Epithelial cell of esophagus (primary cell): ENCODE measurements at regions not wholly inside any gene's neighbourhood (a gene's known extent, or its start where the extent isn't known, plus 50 kb on each side); places are given as distances from the start of the nearest gene placed in this dataset.

ENCODE experiments used
- DNase-seq: peaks from one replicate; pipeline ENCODE4 v3.0.0; 2010; ENCODE audit warnings: low read depth
- H3K4me3 ChIP-seq: 2 replicates; pipeline ENCODE4 v1.5.1; 2011; ENCODE audit warnings: mild to moderate bottlenecking, low read length, control low read depth
- TF ChIP-seq, protein P1 (sequence below): IDR thresholded peaks from 2 replicates; pipeline ENCODE4 v1.5.1; 2011; ENCODE audit warnings: low read depth, mild to moderate bottlenecking, low read length, control low read depth, inconsistent platforms; ENCODE audit not compliant: insufficient read depth; ENCODE audit errors: missing control alignments

DNA sequence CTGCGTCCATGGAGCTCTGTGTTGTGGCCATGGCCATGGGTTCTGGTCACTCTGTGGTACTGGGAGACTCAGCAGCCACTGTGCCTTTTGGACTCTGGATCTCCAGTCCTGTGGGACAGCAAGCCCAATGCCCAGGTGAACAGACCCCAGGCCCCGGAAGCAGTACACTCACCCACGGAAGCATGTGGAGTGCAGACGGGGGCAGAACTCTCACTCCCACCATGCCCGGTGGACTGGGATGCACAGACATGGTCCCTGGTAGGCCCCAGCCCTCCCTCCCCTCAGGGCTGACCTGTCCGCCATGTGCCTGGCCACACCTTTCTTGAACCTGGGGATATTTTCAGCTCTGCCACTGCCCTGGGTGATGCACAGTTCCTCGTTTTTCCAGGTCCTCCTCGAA is 163.3 kb downstream of the URI1 start:
- no peak overlapping the region for H3K4me3 ChIP-seq
- no peak for DNase-seq
- TF ChIP-seq, protein P1, sequence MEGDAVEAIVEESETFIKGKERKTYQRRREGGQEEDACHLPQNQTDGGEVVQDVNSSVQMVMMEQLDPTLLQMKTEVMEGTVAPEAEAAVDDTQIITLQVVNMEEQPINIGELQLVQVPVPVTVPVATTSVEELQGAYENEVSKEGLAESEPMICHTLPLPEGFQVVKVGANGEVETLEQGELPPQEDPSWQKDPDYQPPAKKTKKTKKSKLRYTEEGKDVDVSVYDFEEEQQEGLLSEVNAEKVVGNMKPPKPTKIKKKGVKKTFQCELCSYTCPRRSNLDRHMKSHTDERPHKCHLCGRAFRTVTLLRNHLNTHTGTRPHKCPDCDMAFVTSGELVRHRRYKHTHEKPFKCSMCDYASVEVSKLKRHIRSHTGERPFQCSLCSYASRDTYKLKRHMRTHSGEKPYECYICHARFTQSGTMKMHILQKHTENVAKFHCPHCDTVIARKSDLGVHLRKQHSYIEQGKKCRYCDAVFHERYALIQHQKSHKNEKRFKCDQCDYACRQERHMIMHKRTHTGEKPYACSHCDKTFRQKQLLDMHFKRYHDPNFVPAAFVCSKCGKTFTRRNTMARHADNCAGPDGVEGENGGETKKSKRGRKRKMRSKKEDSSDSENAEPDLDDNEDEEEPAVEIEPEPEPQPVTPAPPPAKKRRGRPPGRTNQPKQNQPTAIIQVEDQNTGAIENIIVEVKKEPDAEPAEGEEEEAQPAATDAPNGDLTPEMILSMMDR, result no peak

DNA sequence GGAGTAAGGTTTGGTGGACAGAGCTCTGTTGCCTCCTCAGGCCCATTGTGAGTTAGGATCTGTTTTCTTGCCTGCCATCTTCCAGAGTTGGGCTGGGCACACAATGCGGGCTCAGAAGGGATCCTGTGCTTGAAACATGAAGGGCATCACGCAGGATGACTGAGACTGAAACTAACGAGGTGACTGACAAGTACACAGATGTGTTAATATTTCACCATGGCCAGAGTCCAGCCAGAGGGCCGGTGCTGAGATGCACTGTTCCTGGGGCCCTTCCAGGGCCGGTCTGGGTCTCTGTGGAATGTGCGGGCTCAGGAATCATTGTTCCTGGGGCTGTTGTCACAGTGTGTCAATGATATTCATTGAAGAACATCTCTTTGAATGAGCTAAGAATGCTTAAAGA is 163.7 kb downstream of the URI1 start:
- TF ChIP-seq, protein P1, result no peak
- no peak for DNase-seq
- no peak overlapping the region for H3K4me3 ChIP-seq

DNA sequence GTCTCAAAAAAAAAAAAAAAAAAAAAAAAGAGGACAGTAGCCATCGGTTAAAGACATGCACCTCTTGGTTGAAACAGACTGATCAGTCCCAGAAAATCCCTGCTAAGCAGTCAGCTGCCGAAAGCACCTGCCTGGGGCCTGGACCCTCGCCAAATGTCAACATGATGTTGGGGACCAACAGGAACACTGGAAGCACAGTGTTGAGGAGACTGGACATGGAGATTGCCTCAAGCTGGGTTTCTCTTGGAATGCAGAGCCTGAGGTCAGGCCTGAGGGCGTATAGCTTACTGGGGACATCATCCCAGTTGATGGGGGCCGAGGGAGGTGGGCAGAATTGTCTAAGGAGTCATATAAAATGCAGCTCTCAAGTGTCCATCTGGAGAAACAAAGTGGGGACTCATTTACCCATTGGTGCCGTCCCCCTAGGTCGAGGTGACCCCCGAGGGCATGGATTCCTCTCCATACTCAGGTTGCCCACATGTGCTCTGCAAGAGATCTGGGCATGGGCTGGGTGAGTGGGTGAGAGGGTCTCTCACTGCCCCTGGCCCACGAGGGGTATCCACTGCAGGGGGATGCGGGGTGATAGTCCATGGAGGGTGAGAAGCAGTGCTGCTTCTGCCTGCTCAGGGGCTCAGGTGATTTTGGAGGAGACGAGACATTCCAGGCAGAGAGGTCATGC is 164.5 kb downstream of the URI1 start:
- TF ChIP-seq, protein P1, result no peak
- no peak overlapping the region for H3K4me3 ChIP-seq
- DNase-seq, result no peak

DNA sequence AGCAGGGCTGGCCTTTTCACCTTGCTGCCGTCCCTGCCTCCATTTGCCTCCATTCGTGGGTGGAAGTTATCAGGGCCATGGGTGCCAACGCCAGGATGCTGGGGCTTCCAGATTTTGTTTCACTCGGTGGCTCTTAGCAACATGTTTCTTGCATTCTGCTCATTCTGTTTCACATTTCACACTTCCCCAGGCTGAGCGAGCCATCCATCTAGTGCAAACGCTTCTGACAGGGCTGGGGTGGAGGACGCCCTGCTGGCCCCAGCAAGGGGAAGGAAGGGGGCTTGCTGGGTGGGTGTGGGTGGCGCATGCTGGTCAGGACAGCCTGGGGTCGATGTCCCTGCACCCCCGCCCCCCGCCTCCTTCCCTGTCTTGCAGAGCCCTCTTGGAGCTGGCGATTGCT is 165.2 kb downstream of the URI1 start:
- H3K4me3 ChIP-seq, result no peak overlapping the region
- TF ChIP-seq, protein P1, result no peak
- DNase-seq, result no peak

DNA sequence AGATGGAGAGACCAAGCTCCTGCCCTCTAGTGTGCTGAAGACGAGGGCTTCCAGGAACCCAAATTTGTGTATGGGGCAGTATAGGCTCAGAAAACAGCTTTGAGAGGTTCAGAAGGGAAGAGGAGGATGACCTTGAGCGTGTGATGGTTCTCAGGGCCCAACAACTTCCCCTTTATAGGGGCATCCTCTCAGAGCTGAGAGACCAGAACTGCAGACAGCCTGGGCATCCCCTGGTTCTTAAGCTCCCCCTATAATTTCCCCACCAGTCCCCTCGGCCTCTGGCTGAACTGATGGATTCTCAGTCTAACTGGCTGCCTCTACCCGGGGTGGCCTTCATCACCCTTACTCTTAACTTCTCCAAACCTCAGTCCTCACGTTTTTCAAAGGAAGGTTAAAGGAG is 167.5 kb downstream of the URI1 start:
- DNase-seq, result no peak
- no peak overlapping the region for H3K4me3 ChIP-seq
- TF ChIP-seq, protein P1, result no peak

DNA sequence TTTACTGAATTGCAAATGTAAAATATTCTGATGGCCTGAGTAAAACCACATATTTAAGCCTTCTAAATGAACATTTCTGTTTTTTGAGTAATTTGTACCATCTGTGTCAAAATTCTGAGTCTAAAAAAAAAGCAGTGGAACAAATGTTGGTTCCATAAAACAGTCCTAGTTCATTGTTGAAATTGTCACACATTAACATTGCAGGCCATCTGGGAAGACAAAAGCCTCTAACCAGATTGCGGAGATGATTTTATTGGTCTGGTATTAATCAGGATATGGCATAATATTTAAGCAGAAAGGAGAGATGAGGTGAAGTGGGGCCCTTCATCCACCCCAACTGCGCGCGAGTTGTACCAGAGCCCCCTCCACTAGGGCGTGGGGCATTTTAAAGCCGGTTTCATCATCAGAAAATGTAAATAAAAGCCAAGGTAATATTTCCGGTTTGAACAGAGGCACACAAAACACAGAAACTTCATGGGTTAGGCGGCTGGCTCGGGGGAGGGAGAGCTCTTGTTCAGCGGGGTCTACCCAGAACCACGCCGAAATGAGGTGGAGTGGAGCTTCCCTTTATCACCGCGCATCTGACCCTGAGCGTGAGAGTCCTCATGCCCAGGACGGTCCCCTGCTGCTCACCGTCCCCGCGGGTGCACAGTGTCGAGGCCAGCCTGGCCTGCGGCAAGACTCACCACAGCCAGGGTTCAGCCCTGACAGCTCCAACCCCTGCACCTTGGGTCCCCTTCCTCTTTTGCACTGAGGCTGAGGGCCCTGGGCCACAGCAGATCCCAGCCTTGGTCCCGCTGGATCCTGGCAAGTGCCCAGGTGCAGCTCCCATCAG is 169.2 kb downstream of the URI1 start:
- no peak overlapping the region for H3K4me3 ChIP-seq
- no peak for DNase-seq
- TF ChIP-seq, protein P1, result no peak

DNA sequence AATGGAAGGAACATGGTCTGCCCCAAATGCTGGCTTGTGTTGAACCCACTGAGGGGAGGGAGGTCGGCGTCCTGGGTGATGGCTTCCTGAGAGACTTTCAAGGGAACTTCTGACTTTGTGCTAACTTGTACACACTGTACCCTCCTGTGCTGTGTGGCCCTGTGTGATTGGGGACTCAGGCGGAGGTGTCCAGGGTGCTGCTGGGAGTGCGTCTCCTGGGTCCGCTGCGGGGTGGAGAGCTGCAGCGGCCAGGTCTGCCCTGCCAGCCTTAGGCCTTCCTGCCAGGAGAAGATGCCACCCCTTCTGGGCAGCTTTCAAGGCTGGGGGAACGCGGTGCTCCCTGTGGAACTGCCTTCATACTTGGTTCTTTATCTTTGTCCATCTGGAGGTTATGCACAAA is 170.1 kb downstream of the URI1 start:
- TF ChIP-seq, protein P1, result no peak

More for the DNA sequence above, 170.1 kb downstream of the URI1 start:
- no peak overlapping the region for H3K4me3 ChIP-seq
- no peak for DNase-seq
